NCI-H345 (cell line): ENCODE measurements at regions not wholly inside any gene's neighbourhood (a gene's known extent, or its start where the extent isn't known, plus 50 kb on each side); places are given as distances from the start of the nearest gene placed in this dataset.

Source experiments
- DNase-seq: peaks from one replicate; lab custom pipeline; 2025; lab: John Stamatoyannopoulos, UW

GRCh38 chr21:31566064-31566463, 93.4 kb upstream of the SOD1 start:
- DNase-seq = no peak

- DNase-seq = no peak
Measured at GRCh38 chr21:31564439-31564838, 95.1 kb upstream of the SOD1 start.

DNA sequence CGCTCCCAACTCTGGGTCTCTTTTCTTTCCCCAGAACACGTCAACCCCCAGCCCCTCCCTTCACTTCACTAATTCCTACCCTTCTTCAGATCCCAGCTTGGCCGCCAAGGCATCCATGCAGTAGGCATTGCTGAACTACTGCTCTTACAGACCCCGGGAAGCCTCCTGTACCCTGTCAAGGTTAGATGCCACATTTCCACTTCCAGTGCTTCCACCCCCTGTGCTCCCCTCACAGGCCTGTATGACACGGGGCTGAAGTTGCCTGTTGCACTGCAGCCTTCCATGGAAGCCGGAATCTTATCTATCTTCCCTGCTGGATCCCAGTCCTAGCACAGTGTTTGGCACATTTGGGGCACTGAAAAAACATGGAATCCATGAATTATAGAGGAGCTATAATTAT, 99.0 kb upstream of the SOD1 start:
- DNase-seq = no peak

GRCh38 chr21:31559368-31560119, 99.9 kb upstream of the SOD1 start:
- peak; percentile 100 for DNase-seq

DNA sequence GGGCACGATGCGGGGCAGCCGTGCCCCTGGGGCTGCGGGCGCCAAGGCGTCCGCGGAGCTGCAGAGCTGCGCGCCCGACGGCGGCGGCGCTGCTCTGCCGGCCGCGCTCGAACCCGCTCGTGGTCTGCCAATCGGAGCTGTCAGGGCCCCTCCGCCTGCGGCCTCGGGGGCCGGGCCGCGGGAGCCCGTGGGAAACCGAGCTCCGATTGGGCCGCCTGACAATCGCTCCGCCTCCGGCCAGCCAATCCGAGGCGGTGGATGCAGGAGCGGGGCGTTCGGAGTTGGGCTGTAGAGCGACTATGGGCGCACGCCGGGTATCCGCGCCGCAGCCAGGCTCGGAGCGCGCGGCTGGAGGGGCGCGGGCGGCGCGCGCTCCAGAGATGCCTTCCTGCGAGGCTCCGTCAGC, 100.5 kb upstream of the SOD1 start:
- DNase-seq = peak; percentile 99

DNA sequence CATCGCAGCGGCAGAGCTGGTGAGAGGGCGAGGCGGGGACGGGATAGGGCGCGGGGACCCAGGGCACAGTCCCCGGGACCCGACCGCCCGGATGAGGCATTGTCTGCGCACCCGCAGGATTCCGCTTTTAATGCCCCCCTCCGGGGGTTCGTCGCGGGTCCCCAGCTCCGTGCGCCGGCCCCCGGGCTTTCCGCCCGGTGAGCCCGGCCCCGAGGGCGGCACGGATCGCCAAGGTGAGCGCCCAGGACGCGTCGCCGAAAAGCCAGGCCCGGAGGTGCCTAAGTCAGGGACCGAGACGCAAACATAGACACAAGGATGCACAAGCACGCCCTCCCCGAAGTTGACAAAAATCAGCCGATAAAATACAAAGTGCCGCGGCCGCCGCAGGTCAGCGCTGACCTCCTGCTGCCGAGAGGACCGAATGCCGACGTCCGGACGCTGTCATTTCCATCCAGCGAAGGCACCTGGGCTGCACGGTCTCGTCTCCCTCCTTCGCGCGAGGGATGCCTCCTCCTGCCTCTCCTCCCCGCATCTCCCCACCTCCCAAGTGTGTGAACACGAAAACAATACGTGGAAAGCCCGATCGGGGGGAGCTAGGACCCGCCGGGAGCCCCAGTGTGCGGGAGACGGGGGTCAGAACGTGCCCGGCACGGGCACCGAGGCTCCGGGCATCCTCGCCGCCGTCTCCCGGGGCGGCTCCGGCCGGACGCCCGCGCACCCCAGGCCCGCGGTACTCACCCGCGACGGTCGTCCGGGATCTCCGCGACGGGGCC, 101.1 kb upstream of the SOD1 start:
- peak; percentile 81 for DNase-seq

DNA sequence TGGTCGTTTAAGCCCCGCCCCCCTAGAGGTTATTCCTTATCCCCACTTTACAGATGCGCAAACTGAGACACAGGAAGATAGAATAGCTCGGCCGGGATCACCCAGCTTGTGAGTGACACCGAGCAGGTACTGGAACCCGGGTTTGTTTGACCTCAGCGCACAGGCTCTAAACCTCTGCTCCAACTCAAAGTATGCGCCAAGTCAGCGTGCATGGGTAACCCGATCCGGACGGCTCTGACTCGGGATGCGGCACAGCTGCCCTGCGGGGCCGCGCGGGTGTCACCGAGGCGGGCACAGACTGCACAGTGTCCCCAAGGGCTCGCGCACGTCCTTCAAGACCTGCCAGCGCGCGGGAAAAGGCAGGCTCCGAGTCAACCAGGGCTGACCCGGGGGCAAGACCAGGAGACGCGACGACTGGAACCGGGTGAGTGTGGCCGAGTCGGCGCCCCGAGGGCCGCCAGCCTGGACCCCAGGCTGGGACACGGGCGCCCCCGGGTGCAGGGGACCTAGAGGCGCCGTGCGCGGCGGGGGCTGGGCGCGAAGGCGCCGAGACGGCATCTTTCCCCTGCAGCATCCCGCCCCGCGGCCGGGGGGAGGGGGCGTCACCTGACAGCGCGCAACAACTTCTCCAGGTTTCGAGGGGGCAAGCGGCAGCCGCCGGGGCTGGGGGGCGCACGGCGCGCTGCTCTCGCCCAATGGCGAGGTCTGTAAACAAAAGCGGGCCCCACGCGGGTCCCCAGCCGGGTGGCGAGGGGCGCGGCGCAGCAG, 101.9 kb upstream of the SOD1 start:
- DNase-seq = peak; percentile 65

DNA sequence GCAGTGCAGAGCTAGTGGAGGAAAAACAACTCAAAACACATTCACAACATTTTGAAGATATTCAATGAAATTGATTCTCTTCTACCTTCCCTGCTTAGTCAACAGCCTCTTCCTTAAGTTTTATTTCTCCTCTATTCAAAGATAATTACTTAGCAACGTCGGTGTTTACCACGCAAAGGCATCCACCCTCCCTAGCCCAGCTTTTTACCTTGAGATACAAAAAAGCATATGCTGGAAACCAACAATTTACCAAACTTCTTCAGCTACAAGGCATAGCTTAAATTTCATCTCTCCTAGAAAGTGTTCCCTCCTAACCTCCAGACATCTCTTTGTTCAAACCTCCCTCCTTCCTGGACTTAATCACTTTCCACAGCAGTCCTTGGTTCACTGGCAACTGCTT, 102.8 kb upstream of the SOD1 start:
- no peak for DNase-seq

DNA sequence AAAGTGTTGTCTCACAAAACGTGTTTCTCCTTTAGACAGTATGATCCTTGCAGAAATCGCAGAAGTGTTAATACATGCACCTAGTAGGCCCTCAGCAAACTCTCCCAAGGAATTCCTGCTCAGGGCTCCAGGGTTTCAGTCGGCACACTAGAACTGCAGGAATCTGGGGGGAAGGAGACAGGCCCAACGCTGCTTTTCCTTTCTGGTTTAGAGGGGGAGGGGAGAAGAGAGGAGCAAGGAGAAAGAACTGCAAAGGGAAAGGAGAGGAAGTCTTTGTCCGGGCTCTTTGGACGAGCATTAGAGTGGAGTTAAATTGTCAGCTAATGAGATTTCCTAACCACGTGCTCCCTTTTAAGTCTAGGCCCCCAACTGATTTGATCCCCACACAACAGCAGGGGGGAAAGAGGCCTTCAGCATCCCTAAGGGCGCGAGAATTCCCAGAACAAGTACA, 103.7 kb upstream of the SOD1 start:
- DNase-seq = no peak

- no peak for DNase-seq
Measured at GRCh38 chr21:31554511-31555022, 104.9 kb upstream of the SOD1 start.

GRCh38 chr21:31553926-31554325, 105.6 kb upstream of the SOD1 start:
- DNase-seq = no peak

GRCh38 chr21:31553461-31553860, 106.0 kb upstream of the SOD1 start:
- no peak for DNase-seq

GRCh38 chr21:31552826-31553225, 106.7 kb upstream of the SOD1 start:
- no peak for DNase-seq

GRCh38 chr21:31550070-31550469, 109.4 kb upstream of the SOD1 start:
- no peak for DNase-seq

- DNase-seq = no peak
Measured at GRCh38 chr21:31548688-31549087, 110.8 kb upstream of the SOD1 start.

DNA sequence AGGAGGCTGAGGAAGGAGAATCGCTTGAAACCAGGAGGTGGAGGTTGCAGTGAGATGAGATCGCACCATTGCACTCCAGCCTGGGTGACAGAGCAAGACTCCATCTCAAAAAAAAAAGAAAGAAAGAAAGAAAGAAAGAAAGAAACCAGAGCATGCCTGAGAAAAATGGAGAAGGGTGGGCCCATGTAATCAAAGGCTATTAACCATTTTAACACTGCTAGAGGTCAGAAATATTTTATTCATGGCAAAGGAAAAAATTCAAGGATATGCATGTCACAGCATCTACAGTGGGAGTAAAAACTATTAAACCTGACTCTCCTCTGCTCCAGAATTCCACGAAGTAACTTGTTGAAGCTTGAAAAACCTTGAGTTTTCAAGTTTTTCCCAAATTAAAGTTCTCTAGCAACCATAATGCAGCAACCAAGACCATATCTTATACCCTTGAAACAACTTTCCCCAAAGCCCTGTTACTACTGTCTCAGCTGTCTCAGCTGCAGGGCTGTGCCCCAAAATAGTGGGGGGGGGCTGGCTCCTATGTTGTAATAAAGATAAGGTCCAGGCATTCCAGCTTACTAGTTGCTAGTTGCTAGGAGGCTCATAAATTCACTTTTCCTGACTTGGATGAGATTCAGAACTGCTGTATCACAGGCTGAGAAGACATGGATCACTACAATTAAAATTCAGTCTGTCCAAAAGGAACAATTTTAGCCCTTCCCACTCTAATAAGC, 112.9 kb upstream of the SOD1 start:
- DNase-seq = no peak

DNA sequence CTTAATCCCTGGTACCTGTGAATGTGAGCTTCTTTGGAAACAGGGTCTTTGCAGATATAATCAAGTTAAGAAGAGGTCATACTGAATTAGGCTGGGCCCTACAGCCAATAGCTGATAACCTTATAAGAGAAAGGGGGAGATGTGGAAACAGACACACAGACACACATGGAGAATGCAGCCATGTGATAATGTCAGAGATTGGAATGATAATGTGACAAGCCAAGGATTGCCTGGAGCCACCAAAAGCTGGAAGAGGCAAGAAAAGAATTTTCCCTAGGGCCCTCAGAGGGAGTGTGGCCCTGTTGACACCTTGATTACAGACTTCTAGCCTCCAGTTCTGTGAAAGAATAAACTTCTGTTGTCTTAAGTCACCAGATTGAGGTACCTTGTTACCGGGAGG, 114.5 kb upstream of the SOD1 start:
- DNase-seq = no peak

DNA sequence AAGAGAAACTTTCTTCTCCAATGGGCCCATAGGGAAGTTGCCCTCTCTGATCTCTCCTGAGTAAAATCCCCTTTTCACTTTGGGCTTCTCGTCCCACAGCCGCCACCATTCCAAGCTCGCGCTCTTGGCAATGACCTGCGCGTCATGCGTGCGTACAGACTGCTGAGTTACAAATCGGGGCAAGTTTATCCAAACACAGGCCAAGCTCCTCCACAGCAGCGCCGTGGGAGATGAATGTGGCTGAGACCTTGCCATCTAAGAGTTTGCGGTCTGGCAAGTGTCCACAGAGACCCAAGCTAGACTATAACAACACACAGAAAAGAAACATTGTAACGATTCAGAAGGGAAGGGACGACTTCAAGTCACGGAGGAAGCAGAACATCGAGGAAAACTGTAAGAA, 116.3 kb upstream of the SOD1 start:
- no peak for DNase-seq

DNA sequence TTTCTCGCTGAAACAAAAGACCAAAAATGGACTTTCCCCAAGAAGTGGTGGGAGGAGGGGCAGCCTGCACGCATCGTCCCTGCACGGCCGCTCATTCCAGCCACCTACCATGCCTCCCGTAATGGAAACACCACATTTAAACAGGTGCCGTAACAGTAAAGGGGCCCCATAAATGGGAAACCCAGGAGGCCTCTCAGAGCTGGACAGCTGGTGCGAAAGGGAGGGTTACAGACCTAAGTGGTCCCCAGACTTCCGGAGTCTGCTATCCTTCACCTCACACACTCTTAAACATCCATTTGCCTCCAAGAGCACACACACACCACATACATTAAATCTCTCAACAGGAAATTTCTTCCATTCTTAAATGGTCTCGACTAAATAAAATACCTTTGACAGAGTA, 120.7 kb upstream of the SOD1 start:
- DNase-seq = no peak

- DNase-seq = no peak
Measured at GRCh38 chr21:31537872-31538576, 121.5 kb upstream of the SOD1 start.

DNA sequence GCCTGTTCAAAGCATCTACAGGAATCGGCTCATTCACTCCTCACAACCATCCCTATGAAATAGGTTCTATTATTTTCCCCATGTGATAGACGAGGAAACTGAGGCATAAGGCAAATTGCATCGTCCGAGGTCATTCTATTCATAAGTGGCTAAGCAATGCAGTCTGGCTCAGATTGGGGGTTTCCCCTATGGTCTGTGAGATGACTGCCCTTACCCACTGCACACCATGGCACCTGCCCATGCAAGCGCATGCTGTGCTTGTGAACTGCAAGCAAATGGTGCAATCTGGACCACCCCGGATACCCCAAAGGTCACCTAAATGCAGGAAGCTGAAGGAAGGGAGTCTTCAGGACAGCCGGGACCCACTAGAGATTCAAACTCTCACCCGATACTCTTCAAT, 123.4 kb upstream of the SOD1 start:
- DNase-seq = no peak
